K562 (cell line): ENCODE measurements at regions not wholly inside any gene's neighbourhood (a gene's known extent, or its start where the extent isn't known, plus 50 kb on each side); places are given as distances from the start of the nearest gene placed in this dataset.

ENCODE experiments used
- AFF4 ChIP-seq: sonication (generic); formaldehyde crosslinking; IDR thresholded peaks from 2 replicates; pipeline ENCODE4 v1.8.0; 2023; ENCODE audit warnings: mild to moderate bottlenecking, missing genetic modification reagents
- CHD2 ChIP-seq: IDR thresholded peaks from 2 replicates; pipeline ENCODE4 v1.6.1; 2011; ENCODE audit warnings: low read depth, low read length
- CREB3L1 ChIP-seq: fragments of 450-650 bp; IDR thresholded peaks from 2 replicates; pipeline ENCODE4 v1.6.1; 2014; ENCODE audit warnings: low read depth, mild to moderate bottlenecking, moderate library complexity, borderline replicate concordance
- MTA3 ChIP-seq: fragments of 450-650 bp; formaldehyde crosslinking; IDR thresholded peaks from 2 replicates; pipeline ENCODE4 v1.6.1; 2017; ENCODE audit warnings: mild to moderate bottlenecking, borderline replicate concordance
- NFYB ChIP-seq: IDR thresholded peaks from 2 replicates; pipeline ENCODE4 v1.6.1; 2011; ENCODE audit warnings: mild to moderate bottlenecking, moderate library complexity; ENCODE audit not compliant: insufficient read length; ENCODE audit errors: extremely low read depth
- NR2F6 ChIP-seq: fragments of 450-650 bp; formaldehyde crosslinking; IDR thresholded peaks from 2 replicates; pipeline ENCODE4 v1.4.0; 2020; ENCODE audit warnings: mild to moderate bottlenecking
- RAD51 ChIP-seq: fragments of 450-650 bp; IDR thresholded peaks from 2 replicates; pipeline ENCODE4 v1.7.1; 2016; ENCODE audit warnings: low read depth, mild to moderate bottlenecking, borderline replicate concordance
- RBM34 ChIP-seq: fragments of 200-400 bp; formaldehyde crosslinking; IDR thresholded peaks from 2 replicates; pipeline ENCODE4 v1.6.1; 2018; ENCODE audit warnings: low read length, borderline replicate concordance; ENCODE audit not compliant: insufficient read depth
- RREB1 ChIP-seq: fragments of 250-450 bp; sonication (Bioruptor Pico); IDR thresholded peaks from 2 replicates; pipeline ENCODE4 v1.4.0; 2020
- STAG1 ChIP-seq: sonication (generic); formaldehyde crosslinking; IDR thresholded peaks from 2 replicates; pipeline ENCODE4 v1.5.0; 2020; ENCODE audit warnings: missing genetic modification reagents, borderline replicate concordance
- TRIM25 ChIP-seq: fragments of 450-650 bp; IDR thresholded peaks from 2 replicates; pipeline ENCODE4 v1.7.0; 2016; ENCODE audit warnings: borderline replicate concordance
- ZBTB12 ChIP-seq: fragments of 250-450 bp; sonication (Bioruptor Pico); IDR thresholded peaks from 2 replicates; pipeline ENCODE4 v1.4.0; 2020
- ZNF511 ChIP-seq: sonication (generic); formaldehyde crosslinking; IDR thresholded peaks from 2 replicates; pipeline ENCODE4 v1.8.0; 2022; ENCODE audit warnings: mild to moderate bottlenecking, missing genetic modification reagents

GRCh38 chr16:8182761-8183160 lies 407.6 kb downstream of the TMEM114 start (continued):
- TF ChIP-seq ZNF511 = no peak
- no peak for TF ChIP-seq STAG1 (CRISPR knock-in tag)
- TF ChIP-seq CREB3L1 = 0 out of 2 replicates have a peak, but pooled peaks have one; percentile 59
- TF ChIP-seq TRIM25 = no peak
- no peak for TF ChIP-seq RBM34
- TF ChIP-seq AFF4 (CRISPR knock-in tag) = no peak
- TF ChIP-seq NFYB = no peak
- no peak for TF ChIP-seq RREB1
- TF ChIP-seq MTA3 = peak; percentile 83; the same call in 1 of the 2 replicates
- TF ChIP-seq CHD2 = peak; percentile 53
- TF ChIP-seq RAD51 = peak; percentile 48; the same call in 1 of the 2 replicates
- no peak for TF ChIP-seq NR2F6
- no peak for TF ChIP-seq ZBTB12
